SU-DHL-6 (cell line): ENCODE measurements at regions not wholly inside any gene's neighbourhood (a gene's known extent, or its start where the extent isn't known, plus 50 kb on each side); places are given as distances from the start of the nearest gene placed in this dataset.

Experiments used
- EZH2phosphoT487 ChIP-seq: fragments of 200-600 bp; sonication (generic), shearing (Covaris generic); conservative IDR thresholded peaks from 2 replicates; pipeline ENCODE4 v1.6.1; 2018; ENCODE audit warnings: mild to moderate bottlenecking, antibody characterized with exemption, low read length, moderate library complexity, mixed read lengths
- TF ChIP-seq, protein P1 (sequence below): fragments of 200-600 bp; sonication (generic); IDR thresholded peaks from one replicate; pipeline ENCODE4 v1.5.1; 2017; ENCODE audit warnings: antibody characterized with exemption, mild to moderate bottlenecking, low read length, moderate library complexity; ENCODE audit not compliant: insufficient read depth, poor library complexity, severe bottlenecking

- TF ChIP-seq, protein P1, sequence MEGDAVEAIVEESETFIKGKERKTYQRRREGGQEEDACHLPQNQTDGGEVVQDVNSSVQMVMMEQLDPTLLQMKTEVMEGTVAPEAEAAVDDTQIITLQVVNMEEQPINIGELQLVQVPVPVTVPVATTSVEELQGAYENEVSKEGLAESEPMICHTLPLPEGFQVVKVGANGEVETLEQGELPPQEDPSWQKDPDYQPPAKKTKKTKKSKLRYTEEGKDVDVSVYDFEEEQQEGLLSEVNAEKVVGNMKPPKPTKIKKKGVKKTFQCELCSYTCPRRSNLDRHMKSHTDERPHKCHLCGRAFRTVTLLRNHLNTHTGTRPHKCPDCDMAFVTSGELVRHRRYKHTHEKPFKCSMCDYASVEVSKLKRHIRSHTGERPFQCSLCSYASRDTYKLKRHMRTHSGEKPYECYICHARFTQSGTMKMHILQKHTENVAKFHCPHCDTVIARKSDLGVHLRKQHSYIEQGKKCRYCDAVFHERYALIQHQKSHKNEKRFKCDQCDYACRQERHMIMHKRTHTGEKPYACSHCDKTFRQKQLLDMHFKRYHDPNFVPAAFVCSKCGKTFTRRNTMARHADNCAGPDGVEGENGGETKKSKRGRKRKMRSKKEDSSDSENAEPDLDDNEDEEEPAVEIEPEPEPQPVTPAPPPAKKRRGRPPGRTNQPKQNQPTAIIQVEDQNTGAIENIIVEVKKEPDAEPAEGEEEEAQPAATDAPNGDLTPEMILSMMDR, result no peak
- TF ChIP-seq EZH2phosphoT487, result no peak
Observed at GRCh38 chr10:123584419-123584775, 81.8 kb upstream of the GPR26 start.
